Panc1 (cell line): ENCODE measurements at regions not wholly inside any gene's neighbourhood (a gene's known extent, or its start where the extent isn't known, plus 50 kb on each side); places are given as distances from the start of the nearest gene placed in this dataset.

ENCODE experiments used
- ATAC-seq: fragments of 200-7000 bp; cut with Tn5 transposase; 2 replicates; pipeline ENCODE4 v1.9.1; 2020; ENCODE audit warnings: mild to moderate bottlenecking, moderate library complexity
- BruUV-seq: library from RNA; stranded (reverse); fragments of 400-500 nt; replicated peaks from 2 replicates; lab custom pipeline; 2021; lab: Mats Ljungman, UMichigan
- CTCF ChIA-PET: fragments of 300-600 bp; sonication (Branson Sonifier 250); formaldehyde crosslinking; loops from one replicate; lab custom pipeline; 2022; ENCODE audit warnings: antibody characterized with exemption; lab: Charles Lee
- POLR2A ChIA-PET: fragments of 300-600 bp; sonication (Branson Sonifier 250); formaldehyde crosslinking; loops from one replicate; lab custom pipeline; 2022; ENCODE audit warnings: antibody characterized with exemption; lab: Charles Lee
- DNase-seq: peaks from one replicate; pipeline ENCODE4 v3.0.0-alpha.2; 2010; ENCODE audit warnings: low read depth, low spot score
- H3K27ac ChIP-seq: 2 replicates; pipeline ENCODE4 v1.5.1; 2011; ENCODE audit warnings: mild to moderate bottlenecking, low read length, inconsistent platforms
- H3K27me3 ChIP-seq: fragments of 200-500 bp; sonication (Bioruptor generic); 2 replicates; pipeline ENCODE4 v1.6.0; 2014; ENCODE audit warnings: low read length, inconsistent platforms; ENCODE audit not compliant: control insufficient read depth, insufficient read depth
- H3K36me3 ChIP-seq: fragments of 200-500 bp; sonication (Bioruptor generic); 2 replicates; pipeline ENCODE4 v1.5.1; 2014; ENCODE audit warnings: inconsistent platforms, mild to moderate bottlenecking, low read length, moderate library complexity; ENCODE audit not compliant: control insufficient read depth, insufficient read depth
- H3K4me1 ChIP-seq: 2 replicates; pipeline ENCODE4 v1.5.1; 2011; ENCODE audit warnings: inconsistent platforms, mild to moderate bottlenecking, low read length, moderate library complexity; ENCODE audit not compliant: control insufficient read depth, insufficient read depth
- H3K4me3 ChIP-seq, 2 experiments: 2 replicates each; pipeline ENCODE4 v1.5.1; 2011 to 2012; ENCODE audit warnings: low read depth in 2 of 2, low read length in 2 of 2, mild to moderate bottlenecking in 2 of 2, inconsistent platforms in 1 of 2, moderate library complexity in 1 of 2
- H3K9me3 ChIP-seq: fragments of 200-500 bp; sonication (Bioruptor generic); 2 replicates; pipeline ENCODE4 v1.5.1; 2014; ENCODE audit warnings: low read depth, mild to moderate bottlenecking, inconsistent platforms, low read length, moderate library complexity; ENCODE audit not compliant: control insufficient read depth, insufficient read depth
- POLR2AphosphoS5 ChIP-seq: IDR thresholded peaks from 2 replicates; pipeline ENCODE4 v1.6.1; 2012; ENCODE audit warnings: mild to moderate bottlenecking, low read depth, low read length, moderate library complexity
- SIN3A ChIP-seq: IDR thresholded peaks from 2 replicates; pipeline ENCODE4 v1.6.1; 2012; ENCODE audit warnings: low read depth, mild to moderate bottlenecking, low read length, moderate library complexity, borderline replicate concordance; ENCODE audit not compliant: insufficient read depth
- TCF7L2 ChIP-seq: IDR thresholded peaks from 2 replicates; pipeline ENCODE4 v1.6.1; 2011; ENCODE audit warnings: mild to moderate bottlenecking, low read depth, low read length, inconsistent platforms
- in situ Hi-C: cut with HindIII; loops from 2 replicates; pipeline ENCODE4 v1.10.0; 2016; ENCODE audit warnings: low sequenced_read_pairs, low pct_unique_long_range_greater_than_20kb
- intact Hi-C: fragments of 100-400 bp; cut with micrococcal nuclease; formaldehyde crosslinking; loops from one replicate; pipeline ENCODE4 v1.10.0; 2022; ENCODE audit not compliant: unreplicated experiment
- TF ChIP-seq, protein P1 (sequence below), 2 experiments: IDR thresholded peaks; 2 replicates each; pipeline ENCODE4 v1.6.1; 2011 to 2012; ENCODE audit warnings: low read depth in 2 of 2, control low read depth in 1 of 2, low read length in 1 of 2, mild to moderate bottlenecking in 1 of 2, moderate library complexity in 1 of 2; ENCODE audit not compliant: insufficient read depth in 1 of 2
- TF ChIP-seq, protein P2 (sequence below): fragments of 450-650 bp; IDR thresholded peaks from 2 replicates; pipeline ENCODE4 v1.5.1; 2017; ENCODE audit warnings: mild to moderate bottlenecking

DNA sequence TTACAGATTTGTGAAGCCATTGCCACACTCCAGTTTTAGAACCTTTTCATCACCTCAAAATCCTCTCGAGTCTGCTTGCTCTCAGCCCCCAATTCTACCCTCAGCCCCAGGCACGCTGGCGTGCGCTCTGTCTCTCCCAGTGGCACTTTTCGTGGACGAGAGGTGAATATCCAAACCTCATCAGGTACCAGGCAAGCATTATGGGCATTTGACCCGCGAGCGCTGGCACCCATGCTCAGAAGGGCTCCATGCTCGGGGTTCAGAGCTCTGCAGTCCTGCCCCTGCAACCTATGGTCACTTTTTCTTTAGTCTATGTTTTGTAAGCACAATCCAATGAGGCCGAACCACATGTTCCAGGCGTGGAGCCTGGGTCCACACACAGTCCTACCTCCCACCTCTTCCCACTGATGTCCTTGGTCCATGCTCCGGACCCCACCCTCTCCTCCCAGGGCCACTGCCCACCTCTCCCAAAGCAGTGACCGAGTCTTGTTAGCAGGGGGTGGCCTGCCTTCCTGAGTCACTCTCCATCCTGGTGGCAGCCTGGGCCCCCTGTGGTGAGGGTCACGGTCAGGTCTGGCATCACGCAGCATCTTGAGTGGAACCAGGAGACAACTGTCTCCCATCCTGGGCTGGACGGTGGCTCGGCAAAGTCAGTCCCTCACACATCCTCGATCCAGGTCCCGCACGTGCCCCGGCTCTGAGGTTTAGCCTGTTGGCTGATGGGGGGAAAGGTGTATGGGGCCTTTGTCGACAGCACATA is 256.9 kb downstream of the NDUFA10 start:
- no peak overlapping the region for H3K27ac ChIP-seq
- in situ Hi-C loops, result no loop called here
- no TSS peak for BruUV-seq
- ChIA-PET CTCF (no interaction called here), POLR2A (no interaction called here)
- no peaks in the 10 kb centered on the region for H3K9me3 ChIP-seq
- intact Hi-C loops, result no loop called here
- TF ChIP-seq, protein P1, sequence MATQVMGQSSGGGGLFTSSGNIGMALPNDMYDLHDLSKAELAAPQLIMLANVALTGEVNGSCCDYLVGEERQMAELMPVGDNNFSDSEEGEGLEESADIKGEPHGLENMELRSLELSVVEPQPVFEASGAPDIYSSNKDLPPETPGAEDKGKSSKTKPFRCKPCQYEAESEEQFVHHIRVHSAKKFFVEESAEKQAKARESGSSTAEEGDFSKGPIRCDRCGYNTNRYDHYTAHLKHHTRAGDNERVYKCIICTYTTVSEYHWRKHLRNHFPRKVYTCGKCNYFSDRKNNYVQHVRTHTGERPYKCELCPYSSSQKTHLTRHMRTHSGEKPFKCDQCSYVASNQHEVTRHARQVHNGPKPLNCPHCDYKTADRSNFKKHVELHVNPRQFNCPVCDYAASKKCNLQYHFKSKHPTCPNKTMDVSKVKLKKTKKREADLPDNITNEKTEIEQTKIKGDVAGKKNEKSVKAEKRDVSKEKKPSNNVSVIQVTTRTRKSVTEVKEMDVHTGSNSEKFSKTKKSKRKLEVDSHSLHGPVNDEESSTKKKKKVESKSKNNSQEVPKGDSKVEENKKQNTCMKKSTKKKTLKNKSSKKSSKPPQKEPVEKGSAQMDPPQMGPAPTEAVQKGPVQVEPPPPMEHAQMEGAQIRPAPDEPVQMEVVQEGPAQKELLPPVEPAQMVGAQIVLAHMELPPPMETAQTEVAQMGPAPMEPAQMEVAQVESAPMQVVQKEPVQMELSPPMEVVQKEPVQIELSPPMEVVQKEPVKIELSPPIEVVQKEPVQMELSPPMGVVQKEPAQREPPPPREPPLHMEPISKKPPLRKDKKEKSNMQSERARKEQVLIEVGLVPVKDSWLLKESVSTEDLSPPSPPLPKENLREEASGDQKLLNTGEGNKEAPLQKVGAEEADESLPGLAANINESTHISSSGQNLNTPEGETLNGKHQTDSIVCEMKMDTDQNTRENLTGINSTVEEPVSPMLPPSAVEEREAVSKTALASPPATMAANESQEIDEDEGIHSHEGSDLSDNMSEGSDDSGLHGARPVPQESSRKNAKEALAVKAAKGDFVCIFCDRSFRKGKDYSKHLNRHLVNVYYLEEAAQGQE (IDR thresholded peaks at IDR 0.05; ENCODE audit: insufficient read depth in 1 of 2, low read depth in 2 of 2, low read length in 1 of 2), result no peak
- TF ChIP-seq, protein P2, sequence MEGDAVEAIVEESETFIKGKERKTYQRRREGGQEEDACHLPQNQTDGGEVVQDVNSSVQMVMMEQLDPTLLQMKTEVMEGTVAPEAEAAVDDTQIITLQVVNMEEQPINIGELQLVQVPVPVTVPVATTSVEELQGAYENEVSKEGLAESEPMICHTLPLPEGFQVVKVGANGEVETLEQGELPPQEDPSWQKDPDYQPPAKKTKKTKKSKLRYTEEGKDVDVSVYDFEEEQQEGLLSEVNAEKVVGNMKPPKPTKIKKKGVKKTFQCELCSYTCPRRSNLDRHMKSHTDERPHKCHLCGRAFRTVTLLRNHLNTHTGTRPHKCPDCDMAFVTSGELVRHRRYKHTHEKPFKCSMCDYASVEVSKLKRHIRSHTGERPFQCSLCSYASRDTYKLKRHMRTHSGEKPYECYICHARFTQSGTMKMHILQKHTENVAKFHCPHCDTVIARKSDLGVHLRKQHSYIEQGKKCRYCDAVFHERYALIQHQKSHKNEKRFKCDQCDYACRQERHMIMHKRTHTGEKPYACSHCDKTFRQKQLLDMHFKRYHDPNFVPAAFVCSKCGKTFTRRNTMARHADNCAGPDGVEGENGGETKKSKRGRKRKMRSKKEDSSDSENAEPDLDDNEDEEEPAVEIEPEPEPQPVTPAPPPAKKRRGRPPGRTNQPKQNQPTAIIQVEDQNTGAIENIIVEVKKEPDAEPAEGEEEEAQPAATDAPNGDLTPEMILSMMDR, result no peak
- TF ChIP-seq TCF7L2, result no peak
- DNase-seq (no peak), ATAC-seq (no peak)
- H3K36me3 ChIP-seq, result no peaks in the 10 kb centered on the region
- H3K4me1 ChIP-seq, result no peaks in the 10 kb centered on the region
- H3K4me3 ChIP-seq, result no peak overlapping the region
- H3K27me3 ChIP-seq, result no peaks in the 10 kb centered on the region

GRCh38 chr2:239767021-239767905 is 257.9 kb downstream of the NDUFA10 start:
- Histone ChIP-seq H3K9me3 (no peaks in the 10 kb centered on the region), H3K36me3 (no peaks in the 10 kb centered on the region), H3K27me3 (no peaks in the 10 kb centered on the region; the same call in 1 of the 2 replicates), H3K4me3 (no peak overlapping the region), H3K27ac (no peak overlapping the region), H3K4me1 (no peaks in the 10 kb centered on the region)
- TF ChIP-seq POLR2AphosphoS5 (no peak), SIN3A (no peak), TCF7L2 (no peak)
- TF ChIP-seq, protein P2, result no peak
- TF ChIP-seq, protein P1 (IDR thresholded peaks at IDR 0.05; ENCODE audit: insufficient read depth in 1 of 2, low read depth in 2 of 2, low read length in 1 of 2), result no peak
- CTCF ChIA-PET, result no interaction called here
- in situ Hi-C loops, result no loop called here
- no peak for ATAC-seq
- no peak for DNase-seq
- no TSS peak for BruUV-seq
- POLR2A ChIA-PET, result no interaction called here
- intact Hi-C loops, result no loop called here
